Neural crest cell (in vitro differentiated cells): ENCODE measurements at regions not wholly inside any gene's neighbourhood (a gene's known extent, or its start where the extent isn't known, plus 50 kb on each side); places are given as distances from the start of the nearest gene placed in this dataset.

Experiments
- DNase-seq: peaks from one replicate; pipeline ENCODE4 v3.0.0; 2021; ENCODE audit warnings: low read depth, mixed read lengths, low spot score
- H3K27ac Mint-ChIP-seq: one replicate; pipeline ENCODE4 v1.8.0; 2021; ENCODE audit warnings: mild to moderate bottlenecking, mixed read lengths; ENCODE audit not compliant: unreplicated experiment
- H3K27me3 Mint-ChIP-seq: 2 replicates; pipeline ENCODE4 v1.8.0; 2021; ENCODE audit warnings: low read depth, mild to moderate bottlenecking, mixed read lengths
- H3K36me3 Mint-ChIP-seq: 2 replicates; pipeline ENCODE4 v1.8.0; 2021; ENCODE audit warnings: low read depth, mild to moderate bottlenecking, mixed read lengths
- H3K4me1 Mint-ChIP-seq: 2 replicates; pipeline ENCODE4 v1.8.0; 2021; ENCODE audit warnings: mixed read lengths
- H3K4me3 Mint-ChIP-seq: one replicate; pipeline ENCODE4 v1.8.0; 2021; ENCODE audit warnings: mild to moderate bottlenecking, mixed read lengths
- H3K9me3 Mint-ChIP-seq: 2 replicates; pipeline ENCODE4 v1.8.0; 2021; ENCODE audit warnings: mixed read lengths
- CTCF ChIP-seq: fragments of 200-600 bp; sonication (generic); conservative IDR thresholded peaks from 2 replicates; pipeline ENCODE4 v1.5.0; 2021; ENCODE audit warnings: antibody characterized with exemption, mild to moderate bottlenecking

- TF ChIP-seq CTCF = no peak
- Mint-ChIP-seq H3K4me3 (no peak overlapping the region), H3K36me3 (no peaks in the 10 kb centered on the region), H3K27me3 (no peaks in the 10 kb centered on the region), H3K4me1 (peaks cover 7% of the 10 kb centered on the region), H3K27ac (no peak overlapping the region), H3K9me3 (peaks cover 3% of the 10 kb centered on the region)
- no peak for DNase-seq
These were observed 359.8 kb downstream of the EPM2A start for GRCh38 chr6:145375502-145375901.

- DNase-seq = no peak
- Mint-ChIP-seq H3K27me3 (no peaks in the 10 kb centered on the region), H3K9me3 (peaks cover 3% of the 10 kb centered on the region), H3K27ac (no peak overlapping the region), H3K36me3 (no peaks in the 10 kb centered on the region), H3K4me3 (no peak overlapping the region), H3K4me1 (no peaks in the 10 kb centered on the region)
- TF ChIP-seq CTCF = no peak
These were observed 355.1 kb downstream of the EPM2A start for GRCh38 chr6:145380186-145380585.

GRCh38 chr6:145381941-145382340 lies 353.4 kb downstream of the EPM2A start:
- Mint-ChIP-seq H3K4me3 (no peak overlapping the region), H3K27me3 (no peaks in the 10 kb centered on the region), H3K9me3 (peaks cover 3% of the 10 kb centered on the region), H3K4me1 (no peaks in the 10 kb centered on the region), H3K36me3 (no peaks in the 10 kb centered on the region), H3K27ac (no peak overlapping the region)
- TF ChIP-seq CTCF = no peak
- DNase-seq = no peak

- H3K36me3 Mint-ChIP-seq = no peaks in the 10 kb centered on the region
- H3K4me3 Mint-ChIP-seq = no peak overlapping the region
- no peaks in the 10 kb centered on the region for H3K27me3 Mint-ChIP-seq
- TF ChIP-seq CTCF = no peak
- no peak for DNase-seq
- no peaks in the 10 kb centered on the region for H3K9me3 Mint-ChIP-seq
- no peak overlapping the region for H3K27ac Mint-ChIP-seq
- H3K4me1 Mint-ChIP-seq = no peaks in the 10 kb centered on the region
These were observed 351.9 kb downstream of the EPM2A start for GRCh38 chr6:145383428-145383827.

- DNase-seq = no peak
- Mint-ChIP-seq H3K27me3 (no peaks in the 10 kb centered on the region), H3K36me3 (no peaks in the 10 kb centered on the region), H3K4me3 (no peak overlapping the region), H3K4me1 (no peaks in the 10 kb centered on the region), H3K27ac (peak overlapping the region; percentile 12), H3K9me3 (no peaks in the 10 kb centered on the region)
- no peak for TF ChIP-seq CTCF
These were observed 350.8 kb downstream of the EPM2A start for GRCh38 chr6:145384503-145384902.

GRCh38 chr6:145396499-145396898 lies 338.8 kb downstream of the EPM2A start:
- no peaks in the 10 kb centered on the region for H3K36me3 Mint-ChIP-seq
- no peak overlapping the region for H3K4me3 Mint-ChIP-seq
- H3K4me1 Mint-ChIP-seq = no peaks in the 10 kb centered on the region
- DNase-seq = no peak
- H3K9me3 Mint-ChIP-seq = no peaks in the 10 kb centered on the region
- no peaks in the 10 kb centered on the region for H3K27me3 Mint-ChIP-seq
- no peak overlapping the region for H3K27ac Mint-ChIP-seq
- no peak for TF ChIP-seq CTCF
